ENCODE measurements at regions not wholly inside any gene's neighbourhood (a gene's known extent, or its start where the extent isn't known, plus 50 kb on each side); places are given as distances from the start of the nearest gene placed in this dataset.

DNA sequence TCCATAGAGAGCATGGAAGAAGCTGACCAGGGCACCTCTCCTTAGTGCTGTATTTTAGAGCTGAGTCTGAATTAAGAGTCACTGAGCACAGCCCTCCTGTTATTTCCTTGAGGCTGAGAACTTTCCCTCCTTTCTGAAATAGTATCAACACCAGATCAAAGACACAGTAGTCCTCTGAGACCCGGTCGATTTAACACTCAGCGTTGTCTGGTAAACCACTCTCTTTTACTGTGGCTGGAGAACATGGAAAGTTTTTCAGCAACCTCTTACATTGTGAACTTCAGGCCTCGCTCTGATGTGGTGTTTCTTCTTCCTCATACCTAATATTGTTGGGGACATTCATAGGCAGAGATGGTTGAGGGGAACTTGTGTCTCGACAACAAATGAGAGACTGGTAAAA, 202.0 kb upstream of the MTPN start:
- Mint-ChIP-seq H3K27ac (no peak overlapping the region), H3K4me3 (no peak overlapping the region), H3K27me3 (ENCODE audit: low read depth) (peaks cover 3% of the 10 kb centered on the region; the same call in 1 of the 2 replicates), H3K4me1 (peaks cover 8 to 12% of the 10 kb centered on the region in 2 experiments), H3K36me3 (ENCODE audit: insufficient read depth in 1 of 3, low read depth in 3 of 3) (no peaks in the 10 kb centered on the region), H3K9me3 (no peaks in the 10 kb centered on the region)
- Histone ChIP-seq H3K79me1 (ENCODE audit: insufficient read depth, low read depth, low read length, poor library complexity, severe bottlenecking) (no peaks in the 10 kb centered on the region), H3K9ac (ENCODE audit: extremely low read depth, insufficient read length, low read length) (no peak overlapping the region), H3K18ac (ENCODE audit: insufficient read length, low read depth, low read length) (no peak overlapping the region), H2BK20ac (ENCODE audit: low read depth, low read length, poor library complexity, severe bottlenecking) (no peak overlapping the region), H2AFZ (ENCODE audit: low read length) (no peak overlapping the region), H4K8ac (replicated peaks; ENCODE audit: insufficient read length, low read depth, low read length) (no peak overlapping the region), H3K9me3 (ENCODE audit: control insufficient read depth, low read depth, low read length) (no peaks in the 10 kb centered on the region), H3K4me2 (ENCODE audit: insufficient read depth, insufficient read length, low read length) (no peak overlapping the region), H3K23ac (ENCODE audit: insufficient read length, low read depth, low read length) (no peak overlapping the region), H2BK12ac (ENCODE audit: insufficient read length, low read depth, low read length) (no peak overlapping the region), H2BK5ac (ENCODE audit: insufficient read length, low read length) (no peak overlapping the region), H4K91ac (ENCODE audit: insufficient read length, low read depth, low read length) (no peak overlapping the region), H3K14ac (ENCODE audit: insufficient read depth, low read length) (no peak overlapping the region), H3K27me3 (ENCODE audit: insufficient read depth, low read length) (no peaks in the 10 kb centered on the region), H3K79me2 (ENCODE audit: insufficient read depth, low read length) (no peaks in the 10 kb centered on the region), H4K5ac (ENCODE audit: insufficient read length, low read depth, low read length) (no peak overlapping the region), H3K56ac (ENCODE audit: insufficient read length, low read depth, low read length) (no peak overlapping the region), H3T11ph (ENCODE audit: low read length) (no peak overlapping the region), H3K4me1 (ENCODE audit: insufficient read depth, low read length) (no peaks in the 10 kb centered on the region), H3K23me2 (ENCODE audit: insufficient read length, low read depth, low read length, poor library complexity, severe bottlenecking) (no peaks in the 10 kb centered on the region), H4K20me1 (ENCODE audit: control insufficient read depth, insufficient read depth, insufficient read length) (no peaks in the 10 kb centered on the region), H3K27ac (ENCODE audit: insufficient read length, low read depth, low read length) (no peak overlapping the region), H2BK120ac (ENCODE audit: low read depth, low read length, poor library complexity, severe bottlenecking) (no peak overlapping the region), H2BK15ac (ENCODE audit: low read depth, low read length) (no peak overlapping the region), H2AK5ac (ENCODE audit: insufficient read length, low read length) (no peak overlapping the region), H3K4ac (ENCODE audit: low read depth, low read length) (no peak overlapping the region)
- no CpG with 5 or more reads among the region's 5 CpGs for WGBS (ENCODE audit: extremely low coverage, insufficient read length, low lambda C conversion rate)
- DNase-seq, result no peak
- TF ChIP-seq, protein P1, sequence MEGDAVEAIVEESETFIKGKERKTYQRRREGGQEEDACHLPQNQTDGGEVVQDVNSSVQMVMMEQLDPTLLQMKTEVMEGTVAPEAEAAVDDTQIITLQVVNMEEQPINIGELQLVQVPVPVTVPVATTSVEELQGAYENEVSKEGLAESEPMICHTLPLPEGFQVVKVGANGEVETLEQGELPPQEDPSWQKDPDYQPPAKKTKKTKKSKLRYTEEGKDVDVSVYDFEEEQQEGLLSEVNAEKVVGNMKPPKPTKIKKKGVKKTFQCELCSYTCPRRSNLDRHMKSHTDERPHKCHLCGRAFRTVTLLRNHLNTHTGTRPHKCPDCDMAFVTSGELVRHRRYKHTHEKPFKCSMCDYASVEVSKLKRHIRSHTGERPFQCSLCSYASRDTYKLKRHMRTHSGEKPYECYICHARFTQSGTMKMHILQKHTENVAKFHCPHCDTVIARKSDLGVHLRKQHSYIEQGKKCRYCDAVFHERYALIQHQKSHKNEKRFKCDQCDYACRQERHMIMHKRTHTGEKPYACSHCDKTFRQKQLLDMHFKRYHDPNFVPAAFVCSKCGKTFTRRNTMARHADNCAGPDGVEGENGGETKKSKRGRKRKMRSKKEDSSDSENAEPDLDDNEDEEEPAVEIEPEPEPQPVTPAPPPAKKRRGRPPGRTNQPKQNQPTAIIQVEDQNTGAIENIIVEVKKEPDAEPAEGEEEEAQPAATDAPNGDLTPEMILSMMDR (conservative IDR thresholded peaks at IDR 0.05), result no peak
